GM12874 (cell line): ENCODE measurements at regions not wholly inside any gene's neighbourhood (a gene's known extent, or its start where the extent isn't known, plus 50 kb on each side); places are given as distances from the start of the nearest gene placed in this dataset.

ENCODE experiments used
- TF ChIP-seq, protein P1 (sequence below): IDR thresholded peaks from 2 replicates; pipeline ENCODE4 v1.5.1; 2011; ENCODE audit warnings: low read depth, mild to moderate bottlenecking, control low read depth, low read length, moderate library complexity; ENCODE audit not compliant: insufficient read depth

DNA sequence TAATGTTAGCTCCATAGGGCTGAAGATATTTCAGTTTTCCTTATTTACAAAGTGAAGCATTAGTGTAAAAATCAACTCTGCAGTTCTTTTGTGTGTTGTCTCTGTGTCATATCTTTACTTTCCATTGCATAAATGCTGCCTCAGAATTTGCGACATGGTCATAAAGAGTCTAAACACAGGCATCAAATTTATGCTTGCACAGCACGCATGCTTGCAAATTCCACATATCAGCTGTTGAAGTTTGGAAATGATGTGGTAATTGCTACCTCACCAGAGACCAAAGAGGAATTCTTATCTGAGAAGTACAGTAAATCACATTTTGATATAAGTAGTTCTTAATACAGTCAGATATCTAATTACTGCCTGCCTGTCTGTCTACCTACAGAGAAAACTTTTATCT is 348.2 kb upstream of the GRM3 start:
- TF ChIP-seq, protein P1, sequence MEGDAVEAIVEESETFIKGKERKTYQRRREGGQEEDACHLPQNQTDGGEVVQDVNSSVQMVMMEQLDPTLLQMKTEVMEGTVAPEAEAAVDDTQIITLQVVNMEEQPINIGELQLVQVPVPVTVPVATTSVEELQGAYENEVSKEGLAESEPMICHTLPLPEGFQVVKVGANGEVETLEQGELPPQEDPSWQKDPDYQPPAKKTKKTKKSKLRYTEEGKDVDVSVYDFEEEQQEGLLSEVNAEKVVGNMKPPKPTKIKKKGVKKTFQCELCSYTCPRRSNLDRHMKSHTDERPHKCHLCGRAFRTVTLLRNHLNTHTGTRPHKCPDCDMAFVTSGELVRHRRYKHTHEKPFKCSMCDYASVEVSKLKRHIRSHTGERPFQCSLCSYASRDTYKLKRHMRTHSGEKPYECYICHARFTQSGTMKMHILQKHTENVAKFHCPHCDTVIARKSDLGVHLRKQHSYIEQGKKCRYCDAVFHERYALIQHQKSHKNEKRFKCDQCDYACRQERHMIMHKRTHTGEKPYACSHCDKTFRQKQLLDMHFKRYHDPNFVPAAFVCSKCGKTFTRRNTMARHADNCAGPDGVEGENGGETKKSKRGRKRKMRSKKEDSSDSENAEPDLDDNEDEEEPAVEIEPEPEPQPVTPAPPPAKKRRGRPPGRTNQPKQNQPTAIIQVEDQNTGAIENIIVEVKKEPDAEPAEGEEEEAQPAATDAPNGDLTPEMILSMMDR, result no peak

DNA sequence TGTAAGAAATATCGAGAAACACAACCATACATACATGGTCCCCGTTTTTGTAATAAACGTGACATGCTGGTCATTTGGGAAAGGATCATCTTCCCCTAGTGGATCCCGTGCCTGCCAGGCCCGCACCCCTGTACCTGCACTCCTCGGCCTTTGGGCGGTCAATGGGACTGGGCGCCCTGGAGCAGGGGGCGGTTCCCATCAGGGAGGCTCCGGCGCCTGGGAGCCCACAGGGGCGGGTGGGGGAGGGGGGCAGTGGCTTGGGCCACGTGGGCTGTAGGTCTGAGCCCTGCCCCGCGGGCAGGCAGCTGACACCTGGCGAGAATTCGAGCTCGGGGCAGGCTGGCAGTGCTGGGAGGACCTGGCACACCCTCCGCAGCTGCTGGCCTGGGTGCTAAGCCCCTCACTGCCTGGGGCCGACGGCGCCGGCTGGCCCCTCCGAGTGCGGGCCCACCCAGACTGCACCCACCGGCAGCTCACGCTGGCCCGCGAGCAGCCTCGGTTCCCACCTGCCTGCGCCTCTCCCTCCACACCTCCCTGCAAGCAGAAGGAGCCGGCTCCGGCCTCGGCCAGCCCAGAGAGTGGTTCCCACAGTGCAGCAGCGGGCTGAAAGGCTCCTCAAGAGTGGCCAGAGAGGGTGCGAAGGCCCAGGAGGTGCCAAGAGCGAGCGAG is 361.6 kb upstream of the GRM3 start:
- TF ChIP-seq, protein P1, result no peak

DNA sequence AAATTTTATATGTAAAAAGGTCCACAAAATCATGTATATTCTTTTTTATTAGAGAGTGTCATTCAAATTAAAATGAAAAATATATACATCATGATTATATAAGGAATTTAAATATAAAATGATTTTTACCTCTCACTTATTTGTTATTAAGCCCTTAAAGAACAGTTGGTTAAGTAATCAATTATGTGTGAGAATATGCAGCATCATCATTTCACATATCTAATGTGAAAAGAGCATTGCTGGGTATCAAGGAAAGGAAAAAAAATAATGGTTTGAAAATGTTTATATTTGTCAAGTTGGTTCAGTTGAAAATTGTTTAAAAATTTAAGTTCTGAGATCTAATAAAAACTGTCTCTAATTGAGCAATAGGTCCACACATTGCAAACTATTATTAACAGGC is 363.6 kb upstream of the GRM3 start:
- TF ChIP-seq, protein P1, result no peak

DNA sequence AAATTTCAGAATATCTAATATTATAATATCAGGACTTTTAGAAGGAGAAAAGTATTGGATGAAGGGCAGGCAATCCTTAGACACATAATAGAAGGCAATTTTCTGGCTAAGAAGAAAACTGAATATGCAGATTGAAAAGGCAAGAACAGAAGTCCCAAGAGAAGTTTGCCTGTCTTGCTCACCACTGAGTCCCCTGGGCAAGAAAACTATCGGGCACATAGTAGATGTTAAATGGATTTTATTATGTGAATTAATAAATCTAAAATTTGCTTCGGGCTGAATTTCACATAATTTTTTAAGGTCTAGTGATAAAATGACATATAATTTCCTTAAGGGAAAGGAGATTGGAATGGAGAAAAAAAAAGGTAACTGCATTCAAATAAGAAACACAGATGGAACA is 380.9 kb upstream of the GRM3 start:
- TF ChIP-seq, protein P1, result no peak

DNA sequence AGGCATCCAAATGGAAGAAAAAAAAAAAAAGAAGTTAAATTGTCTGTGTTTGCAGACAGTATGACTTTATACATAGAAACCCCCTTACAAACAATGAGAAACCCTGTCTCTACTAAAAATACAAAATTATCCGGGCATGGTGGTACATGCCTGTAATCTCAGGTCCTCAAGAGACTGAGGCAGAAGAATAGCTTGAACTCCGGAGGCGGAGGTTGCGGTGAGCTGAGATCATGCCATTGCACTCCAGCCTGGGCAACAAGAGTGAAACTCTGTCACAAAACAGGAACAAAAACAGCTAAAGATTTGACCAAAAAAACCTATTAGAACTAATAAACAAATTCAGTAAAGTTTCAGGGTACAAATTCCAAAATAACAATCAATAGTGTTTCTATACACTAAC is 385.8 kb upstream of the GRM3 start:
- TF ChIP-seq, protein P1, result no peak

DNA sequence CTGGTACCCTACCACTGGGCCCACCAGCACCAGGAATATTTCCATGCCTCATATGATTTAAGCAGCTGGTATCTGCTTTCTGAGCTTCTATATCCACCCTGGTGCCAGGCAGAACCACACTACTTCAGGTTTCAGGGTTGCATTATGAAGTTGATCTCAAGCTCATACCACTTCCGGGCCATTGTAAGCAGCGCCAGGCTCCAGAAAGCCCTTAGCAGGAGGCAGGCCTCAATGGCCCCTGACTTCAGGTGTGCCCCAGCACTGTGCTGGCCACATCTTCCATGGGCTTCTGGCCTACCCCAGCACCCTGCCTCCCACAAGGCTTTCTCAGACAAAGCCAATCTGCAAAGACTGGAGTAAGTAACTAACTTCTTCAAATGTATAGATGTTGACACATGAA is 391.3 kb upstream of the GRM3 start:
- TF ChIP-seq, protein P1, result no peak

DNA sequence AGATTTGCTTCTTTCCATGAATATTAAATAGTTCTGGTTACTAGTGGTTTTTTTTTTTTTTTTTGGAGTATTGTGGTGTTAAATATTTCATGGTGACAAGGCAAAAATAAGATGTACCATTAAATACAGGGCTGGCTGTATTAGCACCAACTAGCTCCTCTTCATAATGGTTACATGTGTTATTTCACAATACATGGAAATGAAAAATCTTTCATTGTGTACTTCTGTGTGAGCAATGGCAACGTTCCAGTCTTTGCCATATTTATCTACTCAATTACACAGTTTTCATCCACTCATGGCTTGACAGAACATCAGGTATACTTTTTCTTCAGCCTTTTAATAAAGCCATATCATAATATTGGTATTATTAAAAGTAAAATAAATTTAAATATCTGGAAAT is 394.7 kb upstream of the GRM3 start:
- TF ChIP-seq, protein P1, result no peak
